Loucy (cell line): ENCODE measurements at regions not wholly inside any gene's neighbourhood (a gene's known extent, or its start where the extent isn't known, plus 50 kb on each side); places are given as distances from the start of the nearest gene placed in this dataset.

ENCODE experiments used
- EZH2phosphoT487 ChIP-seq: fragments of 200-600 bp; IDR thresholded peaks from 2 replicates; pipeline ENCODE4 v1.6.1; 2018; ENCODE audit warnings: antibody characterized with exemption, mild to moderate bottlenecking, moderate library complexity, borderline replicate concordance
- TF ChIP-seq, protein P1 (sequence below): fragments of 200-600 bp; sonication (generic); conservative IDR thresholded peaks from 2 replicates; pipeline ENCODE4 v1.5.1; 2014; ENCODE audit warnings: mild to moderate bottlenecking, antibody characterized with exemption, low read length

DNA sequence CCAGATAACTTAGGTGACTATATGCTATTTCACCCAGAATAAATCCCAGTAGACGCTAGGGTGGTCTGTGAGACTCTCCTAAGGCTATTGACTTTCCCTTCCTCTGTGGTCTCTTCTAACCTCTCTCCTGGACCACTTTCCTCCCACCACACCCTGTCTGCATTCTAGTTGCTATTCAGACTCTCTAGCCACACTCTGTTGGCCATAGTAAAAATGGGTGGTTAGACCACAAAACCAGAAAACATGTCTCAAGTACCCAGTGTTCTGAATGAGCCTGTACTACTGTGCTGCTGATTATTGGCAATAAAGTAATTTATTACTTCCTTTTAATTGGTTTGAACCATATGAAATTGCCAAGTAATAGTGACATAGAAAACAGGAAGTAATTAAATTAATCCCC lies 240.8 kb downstream of the KIF20B start:
- TF ChIP-seq, protein P1, sequence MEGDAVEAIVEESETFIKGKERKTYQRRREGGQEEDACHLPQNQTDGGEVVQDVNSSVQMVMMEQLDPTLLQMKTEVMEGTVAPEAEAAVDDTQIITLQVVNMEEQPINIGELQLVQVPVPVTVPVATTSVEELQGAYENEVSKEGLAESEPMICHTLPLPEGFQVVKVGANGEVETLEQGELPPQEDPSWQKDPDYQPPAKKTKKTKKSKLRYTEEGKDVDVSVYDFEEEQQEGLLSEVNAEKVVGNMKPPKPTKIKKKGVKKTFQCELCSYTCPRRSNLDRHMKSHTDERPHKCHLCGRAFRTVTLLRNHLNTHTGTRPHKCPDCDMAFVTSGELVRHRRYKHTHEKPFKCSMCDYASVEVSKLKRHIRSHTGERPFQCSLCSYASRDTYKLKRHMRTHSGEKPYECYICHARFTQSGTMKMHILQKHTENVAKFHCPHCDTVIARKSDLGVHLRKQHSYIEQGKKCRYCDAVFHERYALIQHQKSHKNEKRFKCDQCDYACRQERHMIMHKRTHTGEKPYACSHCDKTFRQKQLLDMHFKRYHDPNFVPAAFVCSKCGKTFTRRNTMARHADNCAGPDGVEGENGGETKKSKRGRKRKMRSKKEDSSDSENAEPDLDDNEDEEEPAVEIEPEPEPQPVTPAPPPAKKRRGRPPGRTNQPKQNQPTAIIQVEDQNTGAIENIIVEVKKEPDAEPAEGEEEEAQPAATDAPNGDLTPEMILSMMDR, result no peak
- TF ChIP-seq EZH2phosphoT487, result no peak
